ENCODE measurements at regions not wholly inside any gene's neighbourhood (a gene's known extent, or its start where the extent isn't known, plus 50 kb on each side); places are given as distances from the start of the nearest gene placed in this dataset.

- TF ChIP-seq CTCF (IDR thresholded peaks at IDR 0.05) (no peak), SIN3A (IDR thresholded peaks at IDR 0.05; ENCODE audit: borderline replicate concordance, insufficient read depth, low read depth, low read length) (no peak), POLR2AphosphoS5 (IDR thresholded peaks at IDR 0.05; ENCODE audit: low read depth, low read length) (no peak), REST (IDR thresholded peaks at IDR 0.05; ENCODE audit: insufficient read depth in 1 of 2, low read depth in 2 of 2, low read length in 1 of 2) (no peak), TCF7L2 (IDR thresholded peaks at IDR 0.05; ENCODE audit: low read depth, low read length) (no peak)
These were observed 91.6 kb downstream of the COX7C start for GRCh38 chr5:86709157-86709881.
